ENCODE measurements at regions not wholly inside any gene's neighbourhood (a gene's known extent, or its start where the extent isn't known, plus 50 kb on each side); places are given as distances from the start of the nearest gene placed in this dataset.

DNA sequence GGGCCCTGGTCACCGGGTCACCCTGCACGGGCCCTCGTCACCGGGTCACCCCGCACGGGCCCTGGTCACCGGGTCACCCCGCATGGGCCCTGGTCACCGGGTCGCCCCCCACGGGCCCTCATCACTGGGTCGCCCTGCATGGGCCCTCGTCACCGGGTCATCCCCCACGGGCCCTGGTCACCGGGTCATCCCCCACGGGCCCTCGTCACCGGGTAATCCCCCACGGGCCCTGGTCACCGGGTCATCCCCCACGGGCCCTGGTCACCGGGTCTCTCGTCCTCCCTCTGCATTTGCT, 77.6 kb downstream of the RIPK4 start:
- no peak for DNase-seq (ENCODE audit: low spot score)

DNA sequence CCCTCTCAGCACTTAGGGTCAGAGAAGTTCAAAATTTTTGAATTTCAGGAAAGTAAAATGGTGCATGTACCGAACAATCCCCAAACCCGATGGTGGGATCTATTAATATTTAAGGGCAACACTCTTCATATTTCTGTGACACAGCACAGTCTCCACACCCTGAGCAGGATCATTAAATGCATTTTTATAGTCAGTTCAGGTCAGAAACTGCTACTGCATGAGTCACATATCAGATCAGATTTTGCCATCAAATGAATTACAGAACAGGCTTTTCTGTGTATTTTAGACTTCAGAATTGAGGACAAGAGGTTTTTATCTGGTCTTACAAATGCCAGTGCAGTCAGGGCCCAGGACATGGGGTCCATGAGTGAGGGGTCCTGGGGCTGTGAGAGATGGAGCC, 79.2 kb downstream of the RIPK4 start:
- DNase-seq (ENCODE audit: low spot score) = no peak

DNA sequence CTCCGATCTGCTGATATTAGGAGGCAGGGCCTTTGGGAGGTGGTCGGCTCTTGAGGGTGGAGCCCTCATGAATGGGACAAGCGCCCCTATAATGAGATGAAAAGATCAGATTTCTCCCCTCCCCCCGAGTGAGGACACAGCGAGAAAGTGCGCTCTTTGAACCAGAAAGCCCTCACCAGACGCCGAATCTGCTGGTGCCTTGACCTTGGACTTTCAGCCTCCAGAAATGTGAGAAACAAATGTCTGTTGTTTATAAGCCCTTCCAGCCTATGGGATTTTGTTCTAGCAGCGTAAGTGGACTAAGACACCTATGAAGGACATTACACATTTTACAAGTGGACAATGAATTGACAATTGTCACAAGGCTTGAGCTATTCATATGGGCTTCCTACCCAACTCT, 80.2 kb downstream of the RIPK4 start:
- no peak for DNase-seq (ENCODE audit: low spot score)

DNA sequence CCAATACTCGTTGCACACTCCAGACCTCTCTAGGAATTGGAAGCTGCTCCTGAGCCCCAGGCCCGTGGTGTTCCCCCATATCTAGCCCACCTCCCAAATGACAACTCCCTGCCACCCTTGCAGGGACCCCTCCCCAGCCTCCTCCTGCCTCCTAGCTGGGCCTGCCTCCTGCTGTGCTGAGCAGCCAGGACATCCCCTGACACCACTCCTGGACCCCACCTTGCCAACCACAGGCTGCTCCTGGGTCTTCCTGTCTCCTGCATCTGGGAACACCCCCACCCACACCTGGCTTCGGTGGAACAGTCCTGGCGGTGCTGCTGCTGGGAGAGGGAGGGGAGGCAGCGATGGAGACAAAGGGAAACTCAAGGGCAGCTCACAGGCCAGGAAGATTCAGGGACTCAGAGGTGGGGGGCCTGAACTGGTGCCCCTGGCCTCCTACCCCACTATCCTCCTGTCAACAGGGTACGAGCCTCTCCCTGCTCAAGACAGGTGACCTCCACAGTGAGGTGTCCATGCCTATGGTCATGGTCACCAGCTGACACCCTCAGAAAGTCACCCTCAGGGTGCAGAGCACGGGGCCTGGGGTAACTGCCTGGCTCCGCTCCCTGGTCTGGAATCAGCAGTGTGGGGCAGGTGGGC, 81.2 kb downstream of the RIPK4 start:
- DNase-seq (ENCODE audit: low spot score) = no peak

DNA sequence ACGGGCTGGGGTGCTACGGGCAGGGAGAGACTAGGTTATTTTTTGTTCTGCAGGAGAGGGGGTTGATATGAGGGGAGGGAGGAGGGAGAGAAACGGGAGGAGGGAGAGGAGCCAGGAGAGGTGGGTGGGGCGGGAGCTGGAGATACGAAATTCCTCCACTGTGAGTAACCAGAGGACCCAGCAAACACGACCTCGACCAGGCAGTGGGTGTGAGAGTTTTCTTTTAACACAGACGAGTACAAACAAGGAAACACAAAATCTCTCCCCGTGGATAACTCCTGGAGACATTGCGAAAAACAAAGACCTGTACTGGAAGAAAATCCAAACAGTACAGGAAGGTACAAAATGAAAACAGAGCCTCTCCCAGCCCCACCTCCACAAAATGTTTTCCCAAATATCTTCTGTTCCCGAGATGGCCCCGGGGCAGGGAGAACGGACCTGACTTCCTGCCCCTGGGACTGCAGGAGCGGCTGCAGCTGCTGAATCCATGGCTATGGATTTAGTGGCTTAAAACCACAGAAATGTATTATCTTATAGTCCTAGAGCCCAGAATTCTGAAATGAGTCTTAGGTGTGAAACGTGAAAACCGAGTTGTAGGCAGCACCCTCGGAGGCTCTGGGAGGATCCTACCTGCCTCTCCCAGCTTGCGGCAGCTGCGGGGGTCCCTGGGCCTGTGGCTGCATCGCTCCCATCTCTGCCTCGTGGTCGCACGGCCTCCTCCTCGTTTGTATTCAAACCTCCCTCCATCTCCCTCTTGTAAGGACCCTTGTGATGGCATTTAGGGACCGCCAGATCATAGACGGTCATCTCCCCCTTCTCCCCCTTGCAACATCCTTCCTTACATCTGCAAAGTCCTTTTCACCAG, 82.2 kb downstream of the RIPK4 start:
- no peak for DNase-seq (ENCODE audit: low spot score)

DNA sequence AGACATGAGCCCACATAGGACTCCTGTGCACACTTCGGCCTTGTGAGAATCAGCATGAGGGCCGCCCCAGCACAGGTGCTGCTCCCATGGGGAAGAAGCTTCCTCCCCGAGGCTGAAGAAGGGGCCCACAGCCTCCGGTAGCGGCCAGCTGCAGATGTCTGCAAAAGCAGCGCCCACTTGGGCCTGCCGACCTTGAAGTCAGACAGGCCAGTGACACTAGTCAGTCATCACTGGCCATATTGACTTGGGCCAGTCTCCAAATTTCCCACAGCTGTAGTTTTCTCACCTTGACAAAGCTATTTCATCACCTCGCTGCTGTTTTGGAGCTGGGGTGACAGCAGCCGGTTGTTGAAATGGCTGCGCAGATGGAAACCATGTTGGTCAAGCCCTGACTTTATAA, 83.0 kb downstream of the RIPK4 start:
- DNase-seq (ENCODE audit: low spot score) = no peak

DNA sequence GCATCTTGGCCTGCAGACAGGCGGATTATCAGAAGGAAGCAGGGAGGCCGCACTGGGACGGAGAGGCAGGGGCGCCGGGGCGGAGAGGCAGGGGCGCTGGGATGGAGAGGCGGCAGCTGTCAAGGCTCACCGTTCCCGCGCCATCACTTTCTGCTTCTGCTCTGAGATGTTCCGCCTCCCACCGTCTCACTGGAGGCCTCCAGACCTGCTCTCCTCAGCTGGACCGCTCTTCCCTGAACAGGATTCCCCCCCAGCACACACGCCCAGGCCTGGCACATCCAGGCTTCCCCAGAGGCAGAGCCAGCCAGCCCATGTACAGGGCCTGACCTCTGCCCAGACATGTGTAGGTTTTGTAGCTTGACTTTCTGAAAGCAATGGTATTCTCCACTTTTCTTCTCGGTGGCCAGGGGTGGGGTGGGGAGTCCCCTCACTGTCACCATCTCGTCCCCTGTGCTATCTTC, 84.1 kb downstream of the RIPK4 start:
- no peak for DNase-seq (ENCODE audit: low spot score)

DNA sequence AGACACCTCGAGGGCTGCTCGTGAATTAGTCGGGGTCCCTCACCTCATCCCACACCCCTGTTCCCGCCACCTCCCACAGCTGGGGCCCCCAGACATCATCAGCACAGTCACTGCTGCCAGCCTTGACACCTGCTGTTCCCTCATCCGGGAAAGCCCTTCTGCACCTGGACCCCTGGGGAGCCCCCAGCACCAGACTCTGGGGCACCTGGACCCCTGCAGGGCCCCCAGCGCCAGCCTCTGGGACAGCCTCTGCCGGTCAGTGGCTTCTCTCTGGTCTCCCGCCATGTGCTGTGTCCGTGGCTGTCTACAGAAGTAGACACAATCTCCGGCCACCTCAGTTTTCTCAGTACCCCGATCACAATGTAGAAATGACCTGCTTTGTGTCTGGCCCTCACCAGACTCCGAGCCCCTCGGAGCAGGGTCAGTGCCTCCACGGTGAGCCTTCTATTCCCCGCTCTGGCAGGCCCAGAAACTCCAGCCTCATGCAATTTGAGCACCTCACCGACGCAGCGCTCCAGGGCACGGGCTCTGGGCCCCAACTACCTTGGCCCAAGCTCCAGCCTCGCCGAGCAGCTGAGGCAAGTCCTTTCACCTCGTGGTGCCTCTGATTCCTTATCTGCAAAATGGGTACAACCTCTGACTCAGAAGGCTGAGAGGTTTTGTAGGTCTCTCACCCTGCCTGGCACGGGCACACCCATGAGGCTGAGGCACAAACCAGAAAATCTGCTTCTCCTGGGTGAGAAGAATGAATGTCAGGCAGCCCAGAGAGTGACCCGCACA, 84.7 kb downstream of the RIPK4 start:
- DNase-seq (ENCODE audit: low spot score) = no peak

DNA sequence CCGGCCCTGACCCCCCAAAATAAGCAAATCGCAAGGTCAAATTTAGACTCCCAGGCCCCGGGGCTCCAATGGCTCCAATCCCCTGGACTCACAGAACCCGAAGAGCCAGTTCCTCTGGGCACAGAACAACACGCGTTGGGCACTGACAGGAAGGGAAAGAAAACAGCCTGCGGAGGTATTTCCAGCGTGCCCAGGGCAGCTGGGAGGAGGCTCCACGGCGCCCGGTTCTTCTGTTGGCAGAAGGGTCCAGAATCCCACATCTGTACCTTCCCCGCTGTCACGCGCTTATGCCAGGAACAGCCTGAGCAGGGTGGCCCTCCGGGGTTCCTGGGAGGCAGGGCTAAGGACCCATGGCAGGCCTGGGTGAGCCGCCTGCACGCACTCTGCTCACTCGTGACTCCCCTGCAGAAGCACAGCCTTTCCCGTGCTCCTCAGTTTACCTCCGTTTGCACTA, 85.5 kb downstream of the RIPK4 start:
- DNase-seq (ENCODE audit: low spot score) = no peak

DNA sequence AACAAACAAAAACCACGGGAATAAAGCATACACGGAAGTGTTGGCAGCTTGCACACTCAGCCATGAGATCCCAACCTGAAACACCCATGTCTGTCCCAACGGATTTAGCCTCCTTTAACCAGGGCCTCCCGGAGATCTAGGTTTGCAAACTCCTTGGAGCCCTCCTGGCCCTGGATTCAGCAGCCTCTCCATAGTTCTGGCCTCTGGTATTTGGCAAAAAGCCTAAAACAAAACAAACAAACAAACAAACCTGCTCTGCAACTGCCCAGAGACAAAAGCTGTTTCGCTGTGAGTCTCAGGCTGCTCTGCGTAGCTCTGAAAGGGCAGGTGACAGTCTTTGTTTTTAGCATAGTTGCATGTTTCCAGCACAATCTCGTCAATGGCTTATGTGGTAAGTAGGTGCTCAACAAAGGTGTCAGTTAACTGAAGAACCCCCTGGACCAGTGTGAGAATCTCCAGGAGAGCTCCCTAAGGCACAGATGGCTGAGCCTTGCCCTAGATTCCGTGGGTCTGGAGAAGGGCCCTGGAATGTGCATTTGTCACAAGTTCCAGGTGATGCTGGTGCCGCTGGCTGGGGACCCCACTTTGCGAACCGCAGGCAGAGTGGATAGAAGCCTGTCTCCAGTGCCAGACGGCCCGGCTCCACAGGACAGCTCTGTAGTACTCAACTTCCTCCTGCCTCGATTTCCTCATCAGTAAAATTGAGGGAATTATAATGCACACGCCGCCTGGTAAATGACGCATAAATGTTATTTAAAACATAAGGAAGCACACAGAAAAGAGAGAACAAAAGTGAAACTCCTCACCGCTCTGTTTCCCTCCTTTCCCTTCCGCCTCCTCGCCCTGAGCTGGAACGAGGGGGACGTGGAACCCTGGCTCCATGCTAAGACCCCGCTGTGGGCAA, 86.2 kb downstream of the RIPK4 start:
- no peak for DNase-seq (ENCODE audit: low spot score)

DNA sequence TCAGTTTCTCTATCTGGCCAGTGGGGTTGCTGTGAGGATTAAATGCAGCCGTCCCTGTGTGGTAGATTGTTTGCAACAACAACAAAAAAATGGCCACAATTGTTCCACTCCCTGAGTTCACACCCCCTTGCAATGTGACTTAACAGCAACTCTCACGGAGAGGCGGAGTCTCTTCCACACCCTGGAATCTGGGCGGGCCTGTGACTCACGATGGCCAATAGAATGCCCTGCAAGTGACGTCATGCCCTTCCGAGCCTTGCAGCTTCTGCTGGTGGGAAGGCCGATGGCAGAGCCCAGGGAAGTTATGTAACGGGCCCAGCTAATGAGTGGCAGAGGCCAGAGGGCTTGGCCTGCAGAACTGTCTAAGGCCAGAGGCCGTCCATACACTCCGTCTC, 87.9 kb downstream of the RIPK4 start:
- DNase-seq (ENCODE audit: low spot score) = no peak

DNA sequence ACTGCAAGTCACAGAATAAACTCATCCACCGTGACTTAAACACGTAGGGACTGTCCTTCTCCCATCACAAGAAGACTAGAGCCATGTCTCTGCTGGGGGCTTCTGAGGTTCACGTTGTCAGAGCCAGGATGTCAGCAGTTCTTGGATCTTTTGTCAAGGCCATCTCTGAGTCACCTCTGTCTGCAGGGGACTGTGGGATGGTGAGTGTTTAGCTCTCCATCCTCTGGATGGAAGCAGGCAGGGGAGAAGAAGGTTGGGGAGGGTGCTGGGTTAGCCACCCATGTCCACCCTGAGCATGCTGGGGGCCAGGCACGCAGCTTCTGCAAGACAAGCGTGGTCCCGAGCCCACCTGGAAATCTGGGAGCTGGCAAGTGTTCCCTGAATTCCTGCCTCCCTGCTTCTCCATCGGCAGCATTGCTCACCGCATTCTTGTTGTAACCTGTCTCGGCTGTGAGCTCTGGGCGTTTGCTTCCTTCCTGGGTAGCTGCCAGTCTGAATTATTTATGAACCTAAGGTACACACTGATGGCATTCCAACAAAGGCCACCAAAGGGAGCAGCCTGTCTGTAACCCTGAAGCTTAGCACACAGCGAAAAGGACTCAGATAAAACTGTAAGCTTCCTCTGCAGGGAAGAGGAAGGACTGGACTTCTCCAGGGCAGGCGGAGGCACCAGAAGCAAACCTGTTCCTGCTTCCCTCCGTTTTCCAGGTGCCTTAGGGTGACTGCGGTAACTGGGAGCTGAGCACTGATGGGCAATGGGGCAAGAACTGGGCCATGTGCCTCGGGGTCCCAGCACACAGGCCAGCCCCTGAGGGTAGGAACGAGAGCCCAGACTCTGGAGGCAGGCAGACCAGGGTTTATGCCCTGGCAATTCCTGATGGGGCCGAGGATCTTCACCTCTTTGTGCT, 88.6 kb downstream of the RIPK4 start:
- no peak for DNase-seq (ENCODE audit: low spot score)

DNA sequence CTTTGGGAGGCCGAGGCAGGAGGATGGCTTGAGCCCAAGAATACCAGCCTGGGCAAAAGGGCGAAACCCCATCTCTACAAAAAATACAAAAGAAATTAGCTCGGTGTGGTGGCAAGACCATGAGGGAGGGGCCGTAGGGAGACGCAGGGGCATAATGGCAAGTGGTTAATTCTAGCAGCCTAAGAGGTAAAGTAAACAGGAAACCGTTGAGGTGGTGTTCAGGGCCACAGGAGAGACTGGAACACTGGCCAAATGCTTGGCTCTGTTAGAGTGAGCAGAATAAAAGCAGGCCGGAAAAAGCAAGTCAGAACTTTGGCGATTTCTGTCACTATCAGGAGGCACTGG, 89.2 kb downstream of the RIPK4 start:
- no peak for DNase-seq (ENCODE audit: low spot score)

DNA sequence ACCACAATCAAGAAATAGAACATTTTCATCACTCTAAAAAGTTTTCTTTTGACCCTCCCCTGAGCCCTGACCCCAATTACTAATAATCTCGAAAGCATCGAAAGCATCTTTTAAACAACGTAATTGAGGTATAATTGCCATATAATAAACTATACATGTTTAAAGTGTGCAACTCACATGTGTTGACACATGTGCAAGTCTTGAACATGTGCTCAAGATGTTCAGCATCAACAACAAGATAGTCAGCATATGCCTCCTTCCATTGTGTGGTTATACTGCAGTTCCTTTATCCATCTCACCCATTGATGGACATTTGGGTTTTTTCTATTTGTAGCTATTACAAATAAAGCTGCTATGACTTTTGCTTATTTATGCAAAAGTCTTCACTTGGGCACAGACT, 90.7 kb downstream of the RIPK4 start:
- no peak for DNase-seq (ENCODE audit: low spot score)

DNA sequence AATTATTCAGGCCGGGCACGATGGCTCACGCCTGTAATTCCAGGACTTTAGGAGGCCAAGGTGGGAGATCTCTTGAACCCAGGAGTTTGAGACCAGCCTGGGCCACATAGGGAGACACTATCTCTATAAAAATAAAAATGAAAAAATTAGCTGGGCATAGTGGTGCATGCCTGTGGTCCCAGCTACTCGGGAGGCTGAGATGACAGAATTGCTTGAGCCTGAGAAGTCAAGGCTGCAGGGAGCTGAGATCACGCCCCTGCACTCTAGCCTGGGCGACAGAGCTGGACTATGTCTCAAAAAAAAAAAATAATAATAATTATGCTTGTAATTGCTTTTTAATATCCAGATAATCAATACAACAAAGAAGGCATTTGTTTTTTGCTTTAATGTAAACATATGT, 91.3 kb downstream of the RIPK4 start:
- no peak for DNase-seq (ENCODE audit: low spot score)

DNA sequence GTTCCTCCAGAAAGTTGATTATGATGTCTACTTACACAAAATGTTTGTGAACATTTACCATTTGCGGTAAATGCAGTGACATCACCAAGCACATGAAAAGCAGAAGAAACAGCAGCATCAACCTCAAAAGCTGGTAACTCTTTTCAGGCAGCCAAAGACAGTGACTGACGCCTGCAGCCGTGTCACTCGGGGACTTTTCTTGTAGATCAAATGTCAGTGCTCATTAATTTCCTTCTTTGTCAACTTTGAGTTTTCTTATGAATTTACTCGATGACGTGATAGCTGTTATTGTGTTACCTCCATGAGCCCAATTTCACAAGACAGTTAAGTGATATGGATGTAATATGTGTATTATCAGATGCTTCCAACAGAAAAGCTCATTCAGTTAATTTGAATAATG, 92.5 kb downstream of the RIPK4 start:
- DNase-seq (ENCODE audit: low spot score) = no peak

DNA sequence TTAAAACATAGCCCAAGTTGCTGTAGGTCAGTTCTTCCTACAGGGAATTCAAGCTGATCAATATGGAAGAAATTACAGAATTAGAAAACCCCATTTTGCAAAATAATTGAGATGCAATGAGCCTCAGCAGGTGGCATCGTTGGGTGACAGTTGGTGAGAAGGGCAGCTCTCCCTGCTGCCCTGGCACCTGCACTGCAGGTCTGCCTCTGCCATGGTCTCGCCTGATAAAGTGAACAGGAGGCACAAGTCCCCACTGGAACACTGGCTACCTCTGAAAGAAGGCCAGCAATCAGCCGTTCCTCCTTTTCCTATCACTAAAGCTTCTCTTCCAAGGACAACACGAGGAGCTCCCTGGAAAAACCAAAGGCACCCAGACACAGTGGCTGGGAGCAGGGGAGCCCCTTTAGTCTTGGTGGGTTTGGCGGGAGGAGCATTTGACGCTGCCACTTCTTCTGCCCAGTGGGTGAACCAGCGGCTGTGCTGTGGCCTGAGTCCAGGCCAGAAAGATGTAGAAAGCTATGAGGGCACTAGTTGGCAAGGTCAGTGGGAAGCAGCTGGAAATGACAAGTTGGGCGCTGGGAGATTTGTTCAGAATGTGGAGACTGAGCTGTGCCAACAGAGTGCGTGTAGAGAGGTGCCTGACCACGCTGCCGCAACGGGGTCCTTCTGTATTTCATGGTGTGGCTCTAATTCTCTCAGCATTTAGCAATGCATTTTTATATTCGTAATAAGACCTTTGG, 93.1 kb downstream of the RIPK4 start:
- no peak for DNase-seq (ENCODE audit: low spot score)

DNA sequence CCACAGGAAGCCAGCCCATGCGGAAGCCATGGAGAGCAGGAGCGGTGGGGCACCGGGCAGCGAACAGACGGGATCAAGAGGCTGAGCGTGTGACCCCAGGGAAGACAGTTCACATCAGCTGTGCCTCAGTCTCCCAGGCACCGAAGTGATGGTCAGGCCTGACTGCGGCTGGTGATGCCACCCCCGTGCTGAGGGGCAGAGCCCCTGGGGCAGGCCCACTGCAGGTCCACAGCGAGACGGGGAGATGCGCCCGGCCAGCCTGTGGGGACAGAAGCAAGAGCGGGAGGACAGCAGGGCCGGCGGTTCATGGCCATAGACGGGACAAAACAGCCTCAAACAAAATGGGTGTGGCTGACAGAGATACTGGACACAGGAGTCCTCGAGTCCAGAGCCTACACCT, 93.8 kb downstream of the RIPK4 start:
- DNase-seq (ENCODE audit: low spot score) = no peak

DNA sequence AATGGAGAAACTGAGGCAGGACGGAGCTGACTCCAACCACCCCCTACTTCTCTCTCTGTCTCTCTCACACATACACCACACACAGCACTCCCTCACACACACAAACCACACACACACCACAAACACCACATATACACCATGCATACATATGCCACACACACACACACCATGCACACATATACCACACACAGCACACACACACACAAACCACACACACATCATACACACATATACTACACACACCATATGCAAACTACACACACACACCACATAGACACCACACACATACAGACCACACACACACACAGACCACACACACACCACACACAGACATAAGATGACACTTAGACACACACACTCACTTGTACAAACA, 94.3 kb downstream of the RIPK4 start:
- no peak for DNase-seq (ENCODE audit: low spot score)

DNA sequence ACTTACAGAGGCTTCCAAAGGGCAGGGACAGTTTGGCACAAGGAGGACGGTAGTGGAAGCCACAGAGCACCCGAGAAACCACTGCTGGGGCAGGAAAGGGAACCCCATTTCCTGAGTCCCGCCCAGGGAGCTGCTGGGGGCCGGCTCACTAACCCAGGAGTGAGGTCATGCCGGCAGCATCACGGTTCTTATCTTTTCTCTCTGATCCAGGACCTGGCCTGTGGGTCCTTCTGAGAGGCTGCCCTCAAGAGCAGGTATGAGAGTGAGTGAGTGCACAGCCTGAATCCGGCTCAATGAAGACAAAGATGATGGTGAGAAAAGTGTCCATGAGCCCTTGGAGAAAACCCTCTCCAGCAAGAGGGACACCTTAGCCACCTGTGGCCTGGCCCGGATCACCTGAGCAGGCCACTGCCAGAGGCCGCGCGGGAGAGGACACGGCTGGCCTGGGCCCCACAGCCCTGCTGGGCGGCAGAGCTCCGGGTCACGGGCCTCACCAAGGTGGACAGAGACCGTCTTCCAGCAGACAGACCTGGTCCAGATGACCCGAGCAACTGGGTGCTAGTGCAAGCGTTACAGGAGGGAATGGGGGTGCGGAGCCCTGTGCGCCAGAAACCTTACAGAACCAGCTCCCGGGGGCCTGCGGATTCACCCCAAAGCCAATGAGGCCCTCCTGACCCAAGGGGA, 94.9 kb downstream of the RIPK4 start:
- no peak for DNase-seq (ENCODE audit: low spot score)
